Mesendoderm (in vitro differentiated cells): ENCODE measurements at regions not wholly inside any gene's neighbourhood (a gene's known extent, or its start where the extent isn't known, plus 50 kb on each side); places are given as distances from the start of the nearest gene placed in this dataset.
"Not testable (repeated sequence)": the region's sequence is repeated elsewhere in the genome, so short reads cannot be mapped to it uniquely, and the experiment has no call there.

ENCODE experiments used
- DNase-seq: peaks from one replicate; pipeline ENCODE4 v3.0.0; 2013
- H2AK5ac ChIP-seq: 2 replicates; pipeline ENCODE4 v1.6.1; 2013; ENCODE audit warnings: low read length, inconsistent platforms
- H2BK120ac ChIP-seq: 2 replicates; pipeline ENCODE4 v1.6.1; 2013; ENCODE audit warnings: low read depth, mild to moderate bottlenecking, low read length, moderate library complexity, mixed read lengths
- H2BK15ac ChIP-seq: replicated peaks from 2 replicates; pipeline ENCODE4 v1.6.1; 2013; ENCODE audit warnings: low read depth, mild to moderate bottlenecking, moderate library complexity
- H2BK5ac ChIP-seq: 2 replicates; pipeline ENCODE4 v1.6.1; 2013; ENCODE audit warnings: low read length, inconsistent platforms
- H3K18ac ChIP-seq: 2 replicates; pipeline ENCODE4 v1.6.1; 2013; ENCODE audit warnings: mild to moderate bottlenecking, low read length, mixed read lengths
- H3K23ac ChIP-seq: one replicate; pipeline ENCODE4 v1.6.1; 2013; ENCODE audit warnings: low read length
- H3K27ac ChIP-seq: 2 replicates; pipeline ENCODE4 v1.5.1; 2013; ENCODE audit warnings: low read depth, mild to moderate bottlenecking, inconsistent platforms, low read length, moderate library complexity
- H3K27me3 ChIP-seq: 2 replicates; pipeline ENCODE4 v1.6.1; 2013; ENCODE audit warnings: low read length, control low read depth, mild to moderate bottlenecking, inconsistent platforms; ENCODE audit not compliant: insufficient read depth, poor library complexity
- H3K36me3 ChIP-seq: 2 replicates; pipeline ENCODE4 v1.6.1; 2013; ENCODE audit warnings: low read length, inconsistent platforms; ENCODE audit not compliant: control insufficient read depth, insufficient read depth
- H3K4ac ChIP-seq: one replicate; pipeline ENCODE4 v1.6.1; 2013; ENCODE audit warnings: low read depth, mild to moderate bottlenecking, low read length, moderate library complexity
- H3K4me1 ChIP-seq: 2 replicates; pipeline ENCODE4 v1.6.1; 2013; ENCODE audit warnings: low read depth, low read length, inconsistent platforms; ENCODE audit not compliant: control insufficient read depth
- H3K4me2 ChIP-seq: 2 replicates; pipeline ENCODE4 v1.6.1; 2013; ENCODE audit warnings: low read length
- H3K4me3 ChIP-seq: 2 replicates; pipeline ENCODE4 v1.5.1; 2013; ENCODE audit warnings: mild to moderate bottlenecking, low read length
- H3K56ac ChIP-seq: one replicate; pipeline ENCODE4 v1.6.1; 2013; ENCODE audit warnings: low read length
- H3K79me1 ChIP-seq: 2 replicates; pipeline ENCODE4 v1.6.1; 2013; ENCODE audit warnings: low read length, inconsistent platforms
- H3K79me2 ChIP-seq: 2 replicates; pipeline ENCODE4 v1.6.1; 2013; ENCODE audit warnings: mild to moderate bottlenecking, low read length; ENCODE audit not compliant: control insufficient read depth, insufficient read depth
- H3K9ac ChIP-seq: 2 replicates; pipeline ENCODE4 v1.6.1; 2013; ENCODE audit warnings: low read length, inconsistent platforms
- H4K5ac ChIP-seq: one replicate; pipeline ENCODE4 v1.6.1; 2013; ENCODE audit warnings: low read length
- H4K8ac ChIP-seq: one replicate; pipeline ENCODE4 v1.6.1; 2013; ENCODE audit warnings: low read depth, mild to moderate bottlenecking, control low read depth, low read length, moderate library complexity
- WGBS: extraction: QIAGEN DNeasy Blood & Tissue Kit; methylation state at CpG from one replicate; pipeline ENCODE4 v1.1.7; 2013; ENCODE audit warnings: low lambda C conversion rate, missing lambda C conversion rate; ENCODE audit not compliant: insufficient coverage; ENCODE audit errors: extremely low coverage; 5-methylcytosine and 5-hydroxymethylcytosine counted together

- no peak overlapping the region for H3K56ac ChIP-seq
- H2BK120ac ChIP-seq = no peak overlapping the region
- no peak overlapping the region for H3K4me3 ChIP-seq
- no peaks in the 10 kb centered on the region for H3K27me3 ChIP-seq
- no peak overlapping the region for H4K5ac ChIP-seq
- WGBS = no CpG with 5 or more reads among the region's 2 CpGs
- H2BK5ac ChIP-seq = no peak overlapping the region
- no peak overlapping the region for H3K9ac ChIP-seq
- DNase-seq = no peak
- H3K4me1 ChIP-seq = peaks cover 1% of the 10 kb centered on the region
- H3K79me2 ChIP-seq = no peaks in the 10 kb centered on the region
- H2BK15ac ChIP-seq = no peak overlapping the region
- no peak overlapping the region for H3K23ac ChIP-seq
- no peak overlapping the region for H3K18ac ChIP-seq
- H3K79me1 ChIP-seq = no peaks in the 10 kb centered on the region
- H3K4me2 ChIP-seq = no peak overlapping the region
- H3K27ac ChIP-seq = no peak overlapping the region
- no peak overlapping the region for H2AK5ac ChIP-seq
- no peak overlapping the region for H3K4ac ChIP-seq
- H3K36me3 ChIP-seq = no peaks in the 10 kb centered on the region
- H4K8ac ChIP-seq = no peak overlapping the region
These were observed 443.4 kb upstream of the CD180 start for GRCh38 chr5:67639976-67640375.

GRCh38 chr5:67639313-67639712, 442.7 kb upstream of the CD180 start:
- Histone ChIP-seq H3K9ac (no peak overlapping the region), H3K56ac (no peak overlapping the region), H3K4me3 (no peak overlapping the region), H2BK5ac (no peak overlapping the region), H2BK120ac (no peak overlapping the region), H3K18ac (no peak overlapping the region), H3K79me2 (no peaks in the 10 kb centered on the region), H3K36me3 (no peaks in the 10 kb centered on the region), H3K27ac (no peak overlapping the region), H4K8ac (no peak overlapping the region), H3K4me2 (no peak overlapping the region), H3K23ac (no peak overlapping the region), H2BK15ac (no peak overlapping the region), H4K5ac (no peak overlapping the region), H3K79me1 (no peaks in the 10 kb centered on the region), H3K4me1 (peaks cover 1% of the 10 kb centered on the region), H3K27me3 (no peaks in the 10 kb centered on the region), H2AK5ac (no peak overlapping the region), H3K4ac (no peak overlapping the region)
- DNase-seq = peak; percentile 5
- no CpG with 5 or more reads among the region's 3 CpGs for WGBS

- Histone ChIP-seq H3K18ac (no peak overlapping the region), H2BK5ac (no peak overlapping the region), H2BK15ac (no peak overlapping the region), H4K5ac (no peak overlapping the region), H3K79me1 (no peaks in the 10 kb centered on the region), H3K56ac (no peak overlapping the region), H2BK120ac (no peak overlapping the region), H3K27me3 (no peaks in the 10 kb centered on the region), H3K36me3 (no peaks in the 10 kb centered on the region), H4K8ac (no peak overlapping the region), H3K4me2 (no peak overlapping the region), H3K27ac (no peak overlapping the region), H3K23ac (no peak overlapping the region), H3K4me3 (no peak overlapping the region), H2AK5ac (no peak overlapping the region), H3K4ac (no peak overlapping the region), H3K79me2 (no peaks in the 10 kb centered on the region), H3K9ac (no peak overlapping the region), H3K4me1 (peaks cover 1% of the 10 kb centered on the region)
- no peak for DNase-seq
- no CpG with 5 or more reads among the region's 3 CpGs for WGBS
These were observed 440.4 kb upstream of the CD180 start for GRCh38 chr5:67636850-67637524.

- Histone ChIP-seq H2BK5ac (no peak overlapping the region), H2BK120ac (no peak overlapping the region), H3K27ac (no peak overlapping the region), H3K27me3 (no peaks in the 10 kb centered on the region), H3K18ac (no peak overlapping the region), H3K4me2 (no peak overlapping the region), H3K79me1 (no peaks in the 10 kb centered on the region), H3K4me1 (peaks cover 1% of the 10 kb centered on the region), H3K4me3 (no peak overlapping the region), H4K5ac (no peak overlapping the region), H3K4ac (no peak overlapping the region), H3K56ac (no peak overlapping the region), H3K23ac (no peak overlapping the region), H4K8ac (no peak overlapping the region), H3K9ac (no peak overlapping the region), H2BK15ac (no peak overlapping the region), H2AK5ac (no peak overlapping the region), H3K79me2 (no peaks in the 10 kb centered on the region), H3K36me3 (no peaks in the 10 kb centered on the region)
- WGBS = no CpG with 5 or more reads among the region's 1 CpG
- no peak for DNase-seq
These were observed 439.5 kb upstream of the CD180 start for GRCh38 chr5:67636091-67636490.

GRCh38 chr5:67627079-67627478, 430.5 kb upstream of the CD180 start:
- H3K27me3 ChIP-seq, H3K36me3 ChIP-seq, H4K8ac ChIP-seq, H3K9ac ChIP-seq, H2BK15ac ChIP-seq, H3K18ac ChIP-seq, DNase-seq, H4K5ac ChIP-seq, H3K4me3 ChIP-seq, H3K4me2 ChIP-seq, H3K79me1 ChIP-seq, H3K4ac ChIP-seq, H3K27ac ChIP-seq, H3K23ac ChIP-seq, H2BK5ac ChIP-seq, H3K56ac ChIP-seq, H2AK5ac ChIP-seq, H2BK120ac ChIP-seq, H3K4me1 ChIP-seq, H3K79me2 ChIP-seq: not testable (repeated sequence)

GRCh38 chr5:67623078-67623477, 426.5 kb upstream of the CD180 start:
- Histone ChIP-seq H2AK5ac (no peak overlapping the region), H3K56ac (no peak overlapping the region), H2BK15ac (no peak overlapping the region), H3K4me2 (no peak overlapping the region), H3K4ac (no peak overlapping the region), H3K23ac (no peak overlapping the region), H3K9ac (no peak overlapping the region), H2BK120ac (no peak overlapping the region), H3K79me2 (no peaks in the 10 kb centered on the region), H3K36me3 (no peaks in the 10 kb centered on the region), H4K8ac (no peak overlapping the region), H3K4me3 (no peak overlapping the region), H3K79me1 (no peaks in the 10 kb centered on the region), H4K5ac (no peak overlapping the region), H3K27ac (no peak overlapping the region), H3K18ac (no peak overlapping the region), H3K4me1 (no peaks in the 10 kb centered on the region), H2BK5ac (no peak overlapping the region), H3K27me3 (no peaks in the 10 kb centered on the region)
- no CpG with 5 or more reads among the region's 1 CpG for WGBS
- DNase-seq = no peak
